SH-SY5Y (cell line): ENCODE measurements at regions not wholly inside any gene's neighbourhood (a gene's known extent, or its start where the extent isn't known, plus 50 kb on each side); places are given as distances from the start of the nearest gene placed in this dataset.

Experiments used
- GATA2 ChIP-seq: IDR thresholded peaks from 2 replicates; pipeline ENCODE4 v1.6.1; 2011; ENCODE audit warnings: mild to moderate bottlenecking, low read depth, low read length
- GATA3 ChIP-seq: IDR thresholded peaks from 2 replicates; pipeline ENCODE4 v1.6.1; 2011; ENCODE audit warnings: low read depth, mild to moderate bottlenecking, low read length, moderate library complexity

DNA sequence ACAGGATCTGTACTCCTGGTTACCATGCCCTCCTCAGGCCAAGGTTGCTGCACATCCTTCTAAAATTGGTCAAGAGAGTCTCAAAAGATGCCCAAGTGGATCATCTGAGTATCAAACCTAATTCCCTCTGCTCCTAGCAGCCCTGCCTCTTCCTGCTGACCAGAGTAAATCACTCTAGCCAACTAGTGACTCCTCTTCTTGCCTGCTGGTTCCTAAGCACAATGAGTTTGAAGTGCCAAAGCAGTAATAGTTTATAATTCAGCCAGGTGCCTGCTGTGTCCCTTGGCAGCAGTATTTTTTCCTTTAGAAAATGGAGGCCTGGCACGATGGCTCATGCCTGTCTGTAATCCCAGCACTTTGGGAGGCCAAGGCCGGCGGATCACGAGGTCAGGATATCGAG is 137.9 kb upstream of the CAMK1G start:
- TF ChIP-seq GATA2 (no peak), GATA3 (no peak)
